ENCODE measurements at regions not wholly inside any gene's neighbourhood (a gene's known extent, or its start where the extent isn't known, plus 50 kb on each side); places are given as distances from the start of the nearest gene placed in this dataset.

DNA sequence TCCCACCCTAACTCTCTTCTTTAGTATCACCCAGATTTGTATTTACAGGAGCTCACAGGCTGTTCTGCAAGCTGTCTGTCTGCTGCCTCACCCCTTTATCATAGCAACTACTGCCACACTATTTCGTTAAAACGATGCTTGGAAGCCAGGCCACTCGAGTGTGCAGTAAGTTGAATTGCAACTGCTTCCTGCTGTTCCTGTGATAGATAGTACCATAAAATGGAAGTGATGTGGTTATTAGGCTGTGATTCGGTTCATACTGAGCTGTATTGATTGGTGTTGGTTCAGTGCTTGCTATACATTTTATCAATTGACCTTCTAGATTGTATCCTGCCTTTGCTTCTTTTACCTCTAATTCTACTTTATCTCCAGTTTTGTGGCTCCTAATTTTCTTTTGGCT is 325.4 kb downstream of the RNF144B start:
- Histone ChIP-seq H3K4me3 (no peak overlapping the region), H3K4me1 (no peaks in the 10 kb centered on the region), H3K36me3 (replicated peaks in 1 of 2; ENCODE audit: insufficient read depth in 1 of 2, low read depth in 2 of 2) (no peaks in the 10 kb centered on the region), H3K27ac (no peak overlapping the region), H3K27me3 (no peaks in the 10 kb centered on the region), H3K9me3 (no peaks in the 10 kb centered on the region)
- intact Hi-C loops (cut with DNase I) = no loop called here
- ATAC-seq (no peak), DNase-seq (no peak)
- no peak for TF ChIP-seq POLR2A (IDR thresholded peaks at IDR 0.05)
- TF ChIP-seq, protein P1, sequence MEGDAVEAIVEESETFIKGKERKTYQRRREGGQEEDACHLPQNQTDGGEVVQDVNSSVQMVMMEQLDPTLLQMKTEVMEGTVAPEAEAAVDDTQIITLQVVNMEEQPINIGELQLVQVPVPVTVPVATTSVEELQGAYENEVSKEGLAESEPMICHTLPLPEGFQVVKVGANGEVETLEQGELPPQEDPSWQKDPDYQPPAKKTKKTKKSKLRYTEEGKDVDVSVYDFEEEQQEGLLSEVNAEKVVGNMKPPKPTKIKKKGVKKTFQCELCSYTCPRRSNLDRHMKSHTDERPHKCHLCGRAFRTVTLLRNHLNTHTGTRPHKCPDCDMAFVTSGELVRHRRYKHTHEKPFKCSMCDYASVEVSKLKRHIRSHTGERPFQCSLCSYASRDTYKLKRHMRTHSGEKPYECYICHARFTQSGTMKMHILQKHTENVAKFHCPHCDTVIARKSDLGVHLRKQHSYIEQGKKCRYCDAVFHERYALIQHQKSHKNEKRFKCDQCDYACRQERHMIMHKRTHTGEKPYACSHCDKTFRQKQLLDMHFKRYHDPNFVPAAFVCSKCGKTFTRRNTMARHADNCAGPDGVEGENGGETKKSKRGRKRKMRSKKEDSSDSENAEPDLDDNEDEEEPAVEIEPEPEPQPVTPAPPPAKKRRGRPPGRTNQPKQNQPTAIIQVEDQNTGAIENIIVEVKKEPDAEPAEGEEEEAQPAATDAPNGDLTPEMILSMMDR (IDR thresholded peaks at IDR 0.05) = no peak
- 58 to 68% methylated on average over 4 of the region's 4 CpGs for WGBS, 2 donors

DNA sequence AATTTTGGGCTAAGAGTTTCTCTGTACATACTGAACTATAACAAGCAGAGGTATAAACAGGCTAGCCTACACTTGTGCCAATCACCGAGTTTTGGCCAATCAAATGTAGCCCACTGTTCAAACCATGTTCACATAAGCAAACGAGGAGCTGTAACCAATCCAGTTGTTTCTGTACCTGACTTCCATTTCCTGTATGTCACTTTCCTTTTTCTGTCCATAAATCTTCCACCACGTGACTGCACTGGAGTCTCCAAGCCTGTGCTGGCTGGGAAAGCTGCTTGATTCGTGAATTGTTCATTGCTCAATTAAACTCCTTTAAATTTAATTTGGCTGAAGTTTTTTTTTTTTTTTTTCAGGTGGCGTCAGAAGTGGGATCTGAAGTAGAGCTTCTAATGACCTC is 332.9 kb downstream of the RNF144B start:
- no peaks in the 10 kb centered on the region for H3K9me3 ChIP-seq
- no peak overlapping the region for H3K27ac ChIP-seq
- H3K36me3 ChIP-seq (replicated peaks in 1 of 2; ENCODE audit: insufficient read depth in 1 of 2, low read depth in 2 of 2) = no peaks in the 10 kb centered on the region
- intact Hi-C loops (cut with DNase I) = no loop called here
- 50 to 54% methylated on average over 5 of the region's 5 CpGs for WGBS, 2 donors
- no peaks in the 10 kb centered on the region for H3K27me3 ChIP-seq
- TF ChIP-seq, protein P1 (IDR thresholded peaks at IDR 0.05) = no peak
- DNase-seq = no peak
- no peak for ATAC-seq
- no peaks in the 10 kb centered on the region for H3K4me1 ChIP-seq
- no peak overlapping the region for H3K4me3 ChIP-seq

DNA sequence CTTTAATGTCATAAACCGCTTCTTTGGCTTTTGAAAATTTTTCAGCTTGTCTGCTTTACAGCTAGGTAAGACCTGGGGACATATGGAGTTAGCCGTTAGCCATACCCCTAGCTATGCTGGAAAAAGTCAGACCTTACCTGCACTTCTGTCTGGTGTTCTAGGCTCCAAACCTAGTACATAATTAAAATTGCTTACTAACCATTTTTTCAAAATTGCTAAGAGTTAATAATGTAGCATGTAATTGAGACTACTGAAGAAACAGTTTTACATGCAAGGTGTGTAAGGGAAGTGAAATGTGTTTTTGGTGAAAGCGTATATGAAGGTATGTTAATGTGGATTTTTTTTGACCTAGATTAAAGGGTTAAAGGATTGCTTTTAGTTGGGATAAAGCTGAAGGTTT is 336.9 kb downstream of the RNF144B start:
- H3K36me3 ChIP-seq (replicated peaks in 1 of 2; ENCODE audit: insufficient read depth in 1 of 2, low read depth in 2 of 2) = no peaks in the 10 kb centered on the region
- no peaks in the 10 kb centered on the region for H3K4me1 ChIP-seq
- no peaks in the 10 kb centered on the region for H3K27me3 ChIP-seq
- intact Hi-C loops (cut with DNase I) = no loop called here
- WGBS, 2 donors = 78 to 85% methylated on average over 3 of the region's 3 CpGs
- no peak overlapping the region for H3K27ac ChIP-seq
- no peak for DNase-seq
- no peak overlapping the region for H3K4me3 ChIP-seq
- TF ChIP-seq, protein P1 (IDR thresholded peaks at IDR 0.05) = no peak
- TF ChIP-seq POLR2A (IDR thresholded peaks at IDR 0.05) = no peak
- ATAC-seq = no peak
- no peaks in the 10 kb centered on the region for H3K9me3 ChIP-seq

DNA sequence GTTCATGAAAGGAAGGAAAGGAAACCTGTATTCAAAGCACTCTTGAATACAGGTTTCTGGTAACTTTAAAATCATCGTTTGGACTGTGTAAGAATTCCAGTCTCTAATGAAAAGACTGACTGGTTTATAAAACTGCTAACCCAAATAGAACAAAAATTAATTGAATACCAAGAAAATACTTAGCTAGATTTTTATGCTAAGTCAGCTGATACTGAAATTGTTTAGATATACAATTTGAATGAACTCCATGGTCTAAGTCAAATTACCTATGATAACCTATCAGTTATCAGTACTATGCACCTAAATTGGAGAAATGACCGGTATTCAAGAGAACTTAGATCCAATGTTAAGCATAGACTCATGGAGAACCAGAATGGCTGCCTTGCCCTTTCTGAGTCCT is 338.3 kb downstream of the RNF144B start:
- DNase-seq = no peak
- Histone ChIP-seq H3K4me1 (no peaks in the 10 kb centered on the region), H3K27me3 (no peaks in the 10 kb centered on the region), H3K36me3 (replicated peaks in 1 of 2; ENCODE audit: insufficient read depth in 1 of 2, low read depth in 2 of 2) (no peaks in the 10 kb centered on the region), H3K27ac (no peak overlapping the region), H3K9me3 (no peaks in the 10 kb centered on the region), H3K4me3 (no peak overlapping the region)
- no peak for TF ChIP-seq POLR2A (IDR thresholded peaks at IDR 0.05)
- TF ChIP-seq, protein P1 (IDR thresholded peaks at IDR 0.05) = no peak
- no peak for ATAC-seq
- intact Hi-C loops (cut with DNase I) = no loop called here
- 71 to 79% methylated on average over 2 of the region's 2 CpGs for WGBS, 2 donors

DNA sequence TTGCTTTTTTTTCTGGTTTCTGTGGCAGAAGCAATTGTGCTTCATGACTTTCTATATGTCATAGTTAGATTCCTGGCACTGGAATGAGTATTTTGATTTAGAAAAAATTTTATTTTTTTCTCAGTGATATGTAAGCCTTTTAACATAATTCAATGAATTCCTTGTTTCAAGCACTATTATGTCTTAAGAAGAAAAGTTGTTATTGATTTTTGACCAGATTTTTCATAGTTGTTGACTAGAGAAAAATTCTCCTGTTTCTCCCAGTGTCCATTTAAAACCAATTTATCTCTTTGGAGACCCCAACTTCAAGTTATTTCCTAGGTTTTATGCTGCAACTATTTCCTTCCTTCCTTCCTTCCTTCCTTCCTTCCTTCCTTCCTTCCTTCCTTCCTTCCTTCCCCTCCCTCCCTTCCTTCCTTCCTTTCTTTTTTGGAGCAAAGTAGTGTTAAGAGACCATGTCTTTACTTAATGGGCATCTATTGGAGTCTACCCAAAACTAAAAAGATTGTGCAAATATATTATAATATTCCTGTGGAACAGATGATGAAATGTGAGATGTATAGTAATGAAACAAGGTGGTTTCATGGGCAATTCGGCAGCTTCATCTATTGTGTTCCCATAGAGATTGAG is 346.9 kb downstream of the RNF144B start:
- intact Hi-C loops (cut with DNase I) = no loop called here

More for the DNA sequence above, 346.9 kb downstream of the RNF144B start:
- Histone ChIP-seq H3K4me1 (no peaks in the 10 kb centered on the region), H3K27me3 (no peaks in the 10 kb centered on the region), H3K4me3 (no peak overlapping the region), H3K27ac (no peak overlapping the region), H3K36me3 (replicated peaks in 1 of 2; ENCODE audit: insufficient read depth in 1 of 2, low read depth in 2 of 2) (no peaks in the 10 kb centered on the region), H3K9me3 (no peaks in the 10 kb centered on the region)
- 82 to 88% methylated on average over 1 of the region's 1 CpG for WGBS, 2 donors
- TF ChIP-seq, protein P1 (IDR thresholded peaks at IDR 0.05) = no peak
- TF ChIP-seq POLR2A (IDR thresholded peaks at IDR 0.05) = no peak
- ATAC-seq (no peak), DNase-seq (no peak)
